HL-60 (cell line): ENCODE measurements at regions not wholly inside any gene's neighbourhood (a gene's known extent, or its start where the extent isn't known, plus 50 kb on each side); places are given as distances from the start of the nearest gene placed in this dataset.

Experiments
- POLR2AphosphoS5 ChIP-seq: IDR thresholded peaks from 2 replicates; pipeline ENCODE4 v1.6.1; 2012; ENCODE audit warnings: low read depth
- SPI1 ChIP-seq: IDR thresholded peaks from 2 replicates; pipeline ENCODE4 v1.6.1; 2012; ENCODE audit warnings: low read depth, mild to moderate bottlenecking, borderline replicate concordance
- TF ChIP-seq, protein P1 (sequence below): IDR thresholded peaks from one replicate; pipeline ENCODE4 v1.5.1; 2011; ENCODE audit warnings: low read length, control low read depth, inconsistent platforms; ENCODE audit not compliant: insufficient read depth

DNA sequence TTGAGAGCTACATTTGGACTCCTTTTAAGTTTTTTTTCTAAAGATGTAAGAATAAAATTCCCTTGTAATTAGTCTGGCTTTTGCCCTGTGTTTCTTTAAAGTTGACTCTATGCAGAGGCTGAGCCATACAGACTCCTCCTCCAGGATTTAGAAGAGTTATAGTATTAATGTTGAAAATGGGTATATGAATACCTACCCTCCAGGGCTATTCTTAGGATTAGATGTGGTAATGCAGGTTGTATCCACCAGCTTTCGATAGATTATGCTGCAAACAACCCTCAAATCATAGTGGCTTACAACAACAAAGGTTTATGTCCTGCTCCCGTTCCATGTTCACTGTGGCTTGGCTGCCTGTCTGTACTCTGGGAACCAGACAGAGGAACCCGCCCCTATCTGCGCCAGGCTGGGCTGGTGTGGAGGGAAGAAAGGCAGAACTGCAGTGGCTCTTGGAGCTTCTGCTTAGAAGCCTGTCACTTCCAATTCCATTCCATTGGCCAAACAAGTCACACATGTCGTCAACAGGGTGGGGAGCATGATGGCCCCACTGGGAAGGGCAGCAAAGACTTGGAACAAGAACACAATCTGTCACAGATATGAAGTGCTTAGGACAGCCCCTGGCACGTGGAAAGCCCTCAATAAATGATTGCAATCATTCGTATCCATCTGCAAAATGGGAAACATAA is 290.8 kb downstream of the FOXO1 start:
- TF ChIP-seq POLR2AphosphoS5 (no peak), SPI1 (no peak)
- TF ChIP-seq, protein P1, sequence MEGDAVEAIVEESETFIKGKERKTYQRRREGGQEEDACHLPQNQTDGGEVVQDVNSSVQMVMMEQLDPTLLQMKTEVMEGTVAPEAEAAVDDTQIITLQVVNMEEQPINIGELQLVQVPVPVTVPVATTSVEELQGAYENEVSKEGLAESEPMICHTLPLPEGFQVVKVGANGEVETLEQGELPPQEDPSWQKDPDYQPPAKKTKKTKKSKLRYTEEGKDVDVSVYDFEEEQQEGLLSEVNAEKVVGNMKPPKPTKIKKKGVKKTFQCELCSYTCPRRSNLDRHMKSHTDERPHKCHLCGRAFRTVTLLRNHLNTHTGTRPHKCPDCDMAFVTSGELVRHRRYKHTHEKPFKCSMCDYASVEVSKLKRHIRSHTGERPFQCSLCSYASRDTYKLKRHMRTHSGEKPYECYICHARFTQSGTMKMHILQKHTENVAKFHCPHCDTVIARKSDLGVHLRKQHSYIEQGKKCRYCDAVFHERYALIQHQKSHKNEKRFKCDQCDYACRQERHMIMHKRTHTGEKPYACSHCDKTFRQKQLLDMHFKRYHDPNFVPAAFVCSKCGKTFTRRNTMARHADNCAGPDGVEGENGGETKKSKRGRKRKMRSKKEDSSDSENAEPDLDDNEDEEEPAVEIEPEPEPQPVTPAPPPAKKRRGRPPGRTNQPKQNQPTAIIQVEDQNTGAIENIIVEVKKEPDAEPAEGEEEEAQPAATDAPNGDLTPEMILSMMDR, result no peak
